H1 (cell line): ENCODE measurements at regions not wholly inside any gene's neighbourhood (a gene's known extent, or its start where the extent isn't known, plus 50 kb on each side); places are given as distances from the start of the nearest gene placed in this dataset.
A peak's percentile ranks its signal among the peaks of the same experiment; 100 is the strongest.

ENCODE experiments used
- ASH2L ChIP-seq: fragments of 200-600, 300-600 bp; sonication (generic); IDR thresholded peaks from one replicate; pipeline ENCODE4 v1.7.1; 2017; ENCODE audit warnings: low read length
- BRCA1 ChIP-seq: IDR thresholded peaks from 2 replicates; pipeline ENCODE4 v1.6.1; 2012; ENCODE audit warnings: low read depth, low read length, improper control_type of control experiment
- CEBPB ChIP-seq: IDR thresholded peaks from 2 replicates; pipeline ENCODE4 v1.6.1; 2012; ENCODE audit warnings: low read depth, low read length
- CREB1 ChIP-seq: IDR thresholded peaks from 2 replicates; pipeline ENCODE4 v1.6.1; 2012; ENCODE audit warnings: inconsistent platforms
- CTCF ChIP-seq, 3 experiments: IDR thresholded peaks; 1 replicate in 2 of 3; 2 replicates in 1 of 3; pipeline versions ENCODE4 v1.5.1 to v1.6.1; 2011; ENCODE audit warnings: low read length in 3 of 3, mild to moderate bottlenecking in 3 of 3, inconsistent platforms in 2 of 3, low read depth in 1 of 3, moderate library complexity in 1 of 3; ENCODE audit not compliant: insufficient read depth in 1 of 3; ENCODE audit errors: control extremely low read depth in 1 of 3
- EGR1 ChIP-seq: IDR thresholded peaks from 2 replicates; pipeline ENCODE4 v1.6.1; 2011; ENCODE audit warnings: low read depth, low read length, borderline replicate concordance
- EP300 ChIP-seq, 2 experiments: IDR thresholded peaks; 1 replicate in 1 of 2; 2 replicates in 1 of 2; pipeline ENCODE4 v1.6.1; 2011 to 2012; ENCODE audit warnings: low read depth in 2 of 2, low read length in 2 of 2, mild to moderate bottlenecking in 2 of 2, borderline replicate concordance in 1 of 2, inconsistent platforms in 1 of 2, moderate library complexity in 1 of 2
- EZH2 ChIP-seq: fragments of 200-600 bp; sonication (generic); IDR thresholded peaks from 2 replicates; pipeline ENCODE4 v1.7.1; 2012; ENCODE audit warnings: low read depth, mild to moderate bottlenecking, moderate library complexity, low read length, inconsistent platforms; ENCODE audit not compliant: severe bottlenecking
- GTF2F1 ChIP-seq: IDR thresholded peaks from 2 replicates; pipeline ENCODE4 v1.6.1; 2012; ENCODE audit warnings: low read depth, low read length, improper control_type of control experiment, borderline replicate concordance
- JUND ChIP-seq: IDR thresholded peaks from 2 replicates; pipeline ENCODE4 v1.6.1; 2011; ENCODE audit warnings: mild to moderate bottlenecking, improper control_type of control experiment, low read length
- MAFK ChIP-seq: IDR thresholded peaks from 2 replicates; pipeline ENCODE4 v1.6.1; 2012; ENCODE audit warnings: low read depth, mild to moderate bottlenecking, improper control_type of control experiment, low read length
- NRF1 ChIP-seq: IDR thresholded peaks from 2 replicates; pipeline ENCODE4 v1.6.1; 2011; ENCODE audit warnings: mild to moderate bottlenecking, low read depth, low read length, improper control_type of control experiment
- POLR2A ChIP-seq, 2 experiments: IDR thresholded peaks; 1 replicate in 1 of 2; 2 replicates in 1 of 2; pipeline ENCODE4 v1.6.1; 2011; ENCODE audit warnings: low read depth in 2 of 2, low read length in 2 of 2, mild to moderate bottlenecking in 2 of 2; ENCODE audit errors: control extremely low read depth in 1 of 2
- POU5F1 ChIP-seq: IDR thresholded peaks from 2 replicates; pipeline ENCODE4 v1.6.1; 2011; ENCODE audit warnings: low read depth, mild to moderate bottlenecking, low read length, moderate library complexity
- RBBP5 ChIP-seq: IDR thresholded peaks from 2 replicates; pipeline ENCODE4 v1.7.1; 2012; ENCODE audit warnings: low read depth, mild to moderate bottlenecking, inconsistent platforms, low read length, moderate library complexity, borderline replicate concordance
- RXRA ChIP-seq: IDR thresholded peaks from 2 replicates; pipeline ENCODE4 v1.6.1; 2011; ENCODE audit warnings: low read depth, mild to moderate bottlenecking, low read length, moderate library complexity; ENCODE audit not compliant: insufficient read depth
- SAP30 ChIP-seq: fragments of 300-600 bp; sonication (generic); IDR thresholded peaks from 2 replicates; pipeline ENCODE4 v1.7.1; 2012; ENCODE audit warnings: low read length, moderate library complexity, mild to moderate bottlenecking, inconsistent platforms; ENCODE audit not compliant: insufficient read depth, insufficient replicate concordance
- TAF7 ChIP-seq: optimal IDR thresholded peaks from 2 replicates; pipeline ENCODE3; 2011; ENCODE audit warnings: low read depth, mild to moderate bottlenecking, inconsistent platforms, low read length, moderate library complexity, borderline replicate concordance
- TBP ChIP-seq: IDR thresholded peaks from 2 replicates; pipeline ENCODE4 v1.6.1; 2011; ENCODE audit warnings: low read depth, low read length, improper control_type of control experiment
- TEAD4 ChIP-seq: IDR thresholded peaks from 2 replicates; pipeline ENCODE4 v1.6.1; 2012; ENCODE audit warnings: low read depth, low read length, inconsistent platforms, mixed read lengths
- USF2 ChIP-seq: IDR thresholded peaks from 2 replicates; pipeline ENCODE4 v1.6.1; 2011; ENCODE audit warnings: low read length, improper control_type of control experiment
- YY1 ChIP-seq: IDR thresholded peaks from 2 replicates; pipeline ENCODE4 v1.6.1; 2011; ENCODE audit warnings: low read depth, mild to moderate bottlenecking, low read length

GRCh38 chr6:85126485-85127167, 323.3 kb upstream of the NT5E start (continued):
- TF ChIP-seq CTCF (IDR thresholded peaks at IDR 0.05; ENCODE audit: control extremely low read depth in 1 of 3, insufficient read depth in 1 of 3, low read depth in 1 of 3, low read length in 3 of 3) = peak; percentile 89 to 93 (median 93)
- TF ChIP-seq NRF1 = no peak
- no peak for TF ChIP-seq MAFK
- TF ChIP-seq POLR2A (IDR thresholded peaks at IDR 0.05; ENCODE audit: control extremely low read depth in 1 of 2, low read depth in 2 of 2, low read length in 2 of 2) = peak in 1 of 2 experiments; percentile 62; a peak in 1 of 3 replicates
- TF ChIP-seq POU5F1 = no peak
- no peak for TF ChIP-seq RBBP5
- no peak for TF ChIP-seq EGR1
- no peak for TF ChIP-seq BRCA1
- TF ChIP-seq CEBPB = no peak
- TF ChIP-seq JUND = no peak
- no peak for TF ChIP-seq TAF7
- TF ChIP-seq USF2 = no peak
- TF ChIP-seq CREB1 = no peak; the same call in 1 of the 2 replicates
- TF ChIP-seq TBP = no peak
- no peak for TF ChIP-seq EZH2
- TF ChIP-seq TEAD4 = peak; percentile 71
- no peak for TF ChIP-seq RXRA
- TF ChIP-seq SAP30 = no peak
- TF ChIP-seq ASH2L = peak; percentile 51
- TF ChIP-seq EP300 (IDR thresholded peaks at IDR 0.05; ENCODE audit: borderline replicate concordance in 1 of 2, low read depth in 2 of 2, low read length in 2 of 2) = no peak
- TF ChIP-seq GTF2F1 = no peak
- TF ChIP-seq YY1 = 0 out of 2 replicates have a peak, but pooled peaks have one; percentile 51
